ENCODE measurements at regions not wholly inside any gene's neighbourhood (a gene's known extent, or its start where the extent isn't known, plus 50 kb on each side); places are given as distances from the start of the nearest gene placed in this dataset.

DNA sequence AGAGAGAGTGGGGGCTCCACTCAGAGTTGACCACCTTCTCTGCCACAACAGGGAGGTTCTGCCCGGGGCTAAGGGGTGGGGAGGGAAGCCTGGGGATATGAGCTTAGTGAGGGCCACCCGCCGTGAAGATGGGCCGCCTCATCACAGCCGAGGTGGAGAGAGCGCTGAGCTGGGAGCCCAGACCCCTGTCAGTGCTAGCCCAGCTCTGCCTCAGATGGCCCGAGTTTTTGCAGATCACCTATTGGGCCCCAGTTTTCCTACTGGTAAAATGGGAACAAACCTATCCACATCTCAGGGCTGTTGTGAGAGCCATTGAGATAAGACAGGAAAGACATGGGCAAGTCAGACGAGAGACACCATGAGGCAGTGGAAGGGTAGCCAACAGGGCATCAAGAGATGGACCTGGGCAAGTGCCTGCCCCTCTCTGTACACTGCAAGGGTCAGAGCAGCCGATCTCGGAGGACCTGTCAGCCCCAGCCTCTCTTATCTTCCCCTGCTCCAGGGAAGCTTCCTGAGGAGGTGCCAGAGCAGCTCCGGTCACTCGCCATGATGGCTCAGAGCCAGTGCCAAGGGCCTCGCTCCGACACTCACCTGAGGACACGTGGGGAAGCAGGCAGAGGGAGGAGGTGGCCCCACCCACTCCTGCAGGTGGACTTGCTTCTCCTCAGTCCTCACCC lies 88.9 kb downstream of the MCFD2 start:
- H3K27me3 Mint-ChIP-seq, result peaks cover 42 to 77% of the 10 kb centered on the region in 2 donors
- DNase-seq, result no peak
- H3K9me3 Mint-ChIP-seq, result peaks cover 2 to 8% of the 10 kb centered on the region in 2 donors
- H3K36me3 Mint-ChIP-seq (ENCODE audit: insufficient read depth), result no peaks in the 10 kb centered on the region
- ATAC-seq (replicated peaks), result no peak
- H3K4me1 Mint-ChIP-seq (ENCODE audit: low read depth in 2 of 2), result no peaks in the 10 kb centered on the region
- H3K4me3 Mint-ChIP-seq, result no peak overlapping the region
- H3K27ac Mint-ChIP-seq, result no peak overlapping the region

DNA sequence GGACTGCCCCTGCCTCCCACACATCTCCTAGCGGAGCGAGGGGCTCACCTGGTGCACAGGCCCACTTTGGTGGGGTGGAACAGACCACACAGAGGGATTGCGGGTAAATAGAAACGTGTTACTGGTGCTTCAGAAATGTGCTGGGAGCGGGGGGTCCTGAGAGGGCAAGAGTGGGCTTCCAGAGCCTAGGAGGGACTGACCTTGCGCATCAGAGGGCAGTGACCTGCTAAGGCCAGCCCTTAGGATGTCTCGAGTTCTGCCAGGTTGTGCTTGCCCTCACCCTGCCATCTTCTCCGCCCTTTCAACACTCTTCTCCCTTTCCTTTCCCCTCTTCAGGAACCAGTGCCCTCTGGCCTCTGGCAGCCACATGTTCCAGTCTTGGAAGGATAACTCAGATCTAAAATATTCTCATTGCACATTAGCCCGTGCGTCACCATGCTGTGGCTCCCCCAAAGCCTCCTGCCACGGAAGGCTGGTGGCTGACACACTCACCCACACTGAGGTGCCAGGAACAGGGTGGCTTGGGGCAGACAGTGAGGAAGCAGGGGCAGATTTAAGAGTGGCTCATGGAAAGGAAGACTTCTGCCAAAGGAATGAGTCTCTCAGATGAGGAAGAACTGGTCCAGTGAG lies 89.6 kb downstream of the MCFD2 start:
- Mint-ChIP-seq H3K4me3 (no peak overlapping the region), H3K27ac (no peak overlapping the region), H3K36me3 (ENCODE audit: insufficient read depth) (no peaks in the 10 kb centered on the region), H3K27me3 (peaks cover 42 to 77% of the 10 kb centered on the region in 2 donors), H3K4me1 (ENCODE audit: low read depth in 2 of 2) (no peaks in the 10 kb centered on the region), H3K9me3 (peaks cover 2 to 8% of the 10 kb centered on the region in 2 donors)
- ATAC-seq (replicated peaks), result no peak
- no peak for DNase-seq

DNA sequence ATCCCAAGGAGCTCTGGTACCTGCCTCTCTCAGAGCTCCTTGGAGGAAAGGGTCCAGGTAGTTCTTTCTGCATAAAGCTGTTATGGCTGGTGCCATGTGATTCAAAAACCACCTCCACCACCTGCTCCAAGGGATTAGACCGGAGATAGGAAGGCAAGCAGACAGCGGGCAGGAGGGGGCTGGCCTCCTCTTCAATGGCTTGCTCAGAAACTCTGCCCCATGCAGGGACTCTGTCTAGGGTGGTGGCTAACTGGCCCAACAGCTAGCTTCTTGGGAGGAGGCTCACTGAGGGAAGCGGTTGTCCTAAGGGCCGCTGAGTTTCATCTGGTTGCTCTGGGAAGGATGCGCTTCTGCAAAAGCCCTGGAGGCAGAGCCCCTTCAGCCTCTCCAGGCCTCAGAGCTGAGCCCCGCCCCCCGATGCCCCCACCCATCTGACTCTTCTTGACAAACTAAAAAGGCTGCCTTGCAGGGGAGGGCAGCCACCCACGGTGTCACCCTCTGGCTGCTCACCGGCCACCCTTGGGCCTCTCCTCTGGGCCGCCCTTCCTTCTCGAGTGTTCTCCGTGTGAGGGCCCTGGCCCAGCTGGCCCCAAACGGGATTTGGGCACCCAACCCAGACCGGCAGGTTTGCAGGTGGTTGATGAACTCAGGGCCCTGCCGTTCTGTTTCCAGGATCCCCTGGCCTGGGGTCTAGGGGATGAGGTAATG lies 90.2 kb downstream of the MCFD2 start:
- H3K9me3 Mint-ChIP-seq, result peaks cover 2 to 8% of the 10 kb centered on the region in 2 donors
- DNase-seq, result no peak
- no peak overlapping the region for H3K27ac Mint-ChIP-seq
- no peaks in the 10 kb centered on the region for H3K36me3 Mint-ChIP-seq (ENCODE audit: insufficient read depth)
- no peaks in the 10 kb centered on the region for H3K4me1 Mint-ChIP-seq (ENCODE audit: low read depth in 2 of 2)
- no peak for ATAC-seq (replicated peaks)
- H3K27me3 Mint-ChIP-seq, result peaks cover 47 to 77% of the 10 kb centered on the region in 2 donors
- H3K4me3 Mint-ChIP-seq, result no peak overlapping the region

DNA sequence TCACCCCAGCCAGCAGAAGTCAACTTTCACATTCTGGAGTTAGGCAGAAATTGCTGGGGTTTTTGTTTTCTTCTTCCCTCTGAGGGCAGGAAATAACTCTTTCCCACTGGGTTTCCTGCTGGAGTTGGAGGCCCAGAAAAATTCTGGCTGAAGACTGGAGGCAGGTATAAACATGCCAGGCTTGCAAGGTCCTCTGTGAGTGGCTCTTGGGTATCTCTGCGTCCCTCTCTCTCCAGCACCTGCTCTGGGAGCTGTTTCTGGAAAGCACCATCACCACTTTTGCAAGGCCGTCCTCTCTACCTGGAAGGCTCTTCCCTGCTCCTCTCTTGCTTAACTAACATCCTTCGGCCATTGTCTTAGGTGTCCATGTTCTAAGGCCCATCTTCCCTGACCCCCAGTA lies 91.0 kb downstream of the MCFD2 start:
- H3K27me3 Mint-ChIP-seq, result peaks cover 40 to 70% of the 10 kb centered on the region in 2 donors
- ATAC-seq (replicated peaks), result no peak
- H3K36me3 Mint-ChIP-seq (ENCODE audit: insufficient read depth), result no peaks in the 10 kb centered on the region
- no peak for DNase-seq
- H3K4me1 Mint-ChIP-seq (ENCODE audit: low read depth in 2 of 2), result no peaks in the 10 kb centered on the region
- H3K9me3 Mint-ChIP-seq, result peaks cover 0 to under 1% of the 10 kb centered on the region in 2 donors
- H3K4me3 Mint-ChIP-seq, result no peak overlapping the region
- H3K27ac Mint-ChIP-seq, result no peak overlapping the region

DNA sequence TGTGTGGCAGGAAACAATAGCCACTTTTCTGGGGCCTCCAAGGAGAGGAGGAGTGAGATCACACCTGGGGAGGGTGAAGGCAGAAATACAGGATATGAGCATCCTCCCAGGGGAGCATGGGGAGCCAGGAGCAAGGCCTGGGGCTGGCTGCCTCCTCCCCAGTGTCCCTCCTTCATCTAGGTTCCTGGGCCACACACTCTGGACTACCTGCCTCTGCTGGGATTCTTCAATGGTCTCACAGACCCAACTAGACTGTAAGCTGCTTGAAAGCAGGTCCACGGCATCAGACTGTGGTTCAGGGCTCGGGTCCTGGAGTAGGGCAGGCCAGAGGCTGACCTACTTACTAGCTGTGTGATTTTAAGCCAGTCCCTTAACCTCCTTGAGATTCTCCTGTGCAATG lies 94.0 kb downstream of the MCFD2 start:
- H3K27ac Mint-ChIP-seq, result no peak overlapping the region

DNA sequence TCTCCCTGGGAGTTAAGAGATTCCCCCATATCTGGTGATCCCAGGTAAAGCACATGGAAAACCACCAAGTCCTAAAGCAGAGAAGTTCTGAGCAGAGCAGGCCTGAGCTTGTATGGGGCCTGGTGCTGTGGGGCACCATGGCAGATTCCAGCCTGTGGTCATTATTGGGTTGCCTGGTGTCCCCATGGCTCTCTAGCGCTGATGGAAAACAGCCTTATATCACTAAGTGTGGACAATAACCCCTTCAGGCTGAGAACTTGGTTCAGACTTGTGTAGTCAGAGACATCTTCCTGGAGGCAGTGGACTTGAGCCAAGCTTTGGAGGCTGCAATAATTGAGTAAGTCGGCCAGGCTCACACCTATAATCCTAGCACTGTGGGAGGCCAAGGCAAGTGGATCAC lies 96.8 kb downstream of the MCFD2 start:
- DNase-seq, result no peak
- Mint-ChIP-seq H3K36me3 (ENCODE audit: insufficient read depth) (no peaks in the 10 kb centered on the region), H3K27ac (no peak overlapping the region), H3K4me1 (ENCODE audit: low read depth in 2 of 2) (no peaks in the 10 kb centered on the region), H3K27me3 (peaks cover 38 to 78% of the 10 kb centered on the region in 2 donors), H3K9me3 (no peaks in the 10 kb centered on the region), H3K4me3 (no peak overlapping the region)
- no peak for ATAC-seq (replicated peaks)

More for the DNA sequence above, 94.0 kb downstream of the MCFD2 start:
- DNase-seq, result no peak
- peaks cover 20 to 59% of the 10 kb centered on the region in 2 donors for H3K27me3 Mint-ChIP-seq
- no peak for ATAC-seq (replicated peaks)
- no peaks in the 10 kb centered on the region for H3K9me3 Mint-ChIP-seq
- H3K4me1 Mint-ChIP-seq (ENCODE audit: low read depth in 2 of 2), result no peaks in the 10 kb centered on the region
- no peak overlapping the region for H3K4me3 Mint-ChIP-seq
- no peaks in the 10 kb centered on the region for H3K36me3 Mint-ChIP-seq (ENCODE audit: insufficient read depth)

DNA sequence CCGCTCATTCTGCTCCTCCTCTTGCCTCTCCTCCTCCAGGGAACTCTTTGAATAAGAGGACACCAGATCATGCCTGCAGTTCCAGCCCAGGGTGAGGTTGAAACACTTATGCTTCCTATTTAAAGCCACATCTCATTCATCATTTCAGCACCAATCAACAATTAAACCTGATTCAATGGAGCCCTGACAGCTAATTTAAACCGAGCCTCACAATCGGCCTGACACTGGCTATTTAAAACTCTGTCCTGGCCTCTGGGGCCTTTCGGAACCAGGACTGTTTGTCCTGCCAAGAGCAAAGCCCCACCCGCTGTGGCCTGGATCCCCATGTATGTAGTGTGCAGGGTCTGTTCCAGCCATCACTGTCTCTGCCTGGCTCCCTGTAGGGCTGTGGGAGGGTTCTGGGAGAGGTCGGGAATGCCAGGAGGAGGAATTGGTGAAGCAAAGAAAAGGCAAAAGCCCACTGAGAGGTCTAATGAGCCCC lies 97.4 kb downstream of the MCFD2 start:
- Mint-ChIP-seq H3K27ac (no peak overlapping the region), H3K27me3 (peaks cover 38 to 76% of the 10 kb centered on the region in 2 donors), H3K4me3 (no peak overlapping the region), H3K4me1 (ENCODE audit: low read depth in 2 of 2) (no peaks in the 10 kb centered on the region), H3K9me3 (no peaks in the 10 kb centered on the region), H3K36me3 (ENCODE audit: insufficient read depth) (no peaks in the 10 kb centered on the region)
- no peak for ATAC-seq (replicated peaks)
- DNase-seq, result no peak

DNA sequence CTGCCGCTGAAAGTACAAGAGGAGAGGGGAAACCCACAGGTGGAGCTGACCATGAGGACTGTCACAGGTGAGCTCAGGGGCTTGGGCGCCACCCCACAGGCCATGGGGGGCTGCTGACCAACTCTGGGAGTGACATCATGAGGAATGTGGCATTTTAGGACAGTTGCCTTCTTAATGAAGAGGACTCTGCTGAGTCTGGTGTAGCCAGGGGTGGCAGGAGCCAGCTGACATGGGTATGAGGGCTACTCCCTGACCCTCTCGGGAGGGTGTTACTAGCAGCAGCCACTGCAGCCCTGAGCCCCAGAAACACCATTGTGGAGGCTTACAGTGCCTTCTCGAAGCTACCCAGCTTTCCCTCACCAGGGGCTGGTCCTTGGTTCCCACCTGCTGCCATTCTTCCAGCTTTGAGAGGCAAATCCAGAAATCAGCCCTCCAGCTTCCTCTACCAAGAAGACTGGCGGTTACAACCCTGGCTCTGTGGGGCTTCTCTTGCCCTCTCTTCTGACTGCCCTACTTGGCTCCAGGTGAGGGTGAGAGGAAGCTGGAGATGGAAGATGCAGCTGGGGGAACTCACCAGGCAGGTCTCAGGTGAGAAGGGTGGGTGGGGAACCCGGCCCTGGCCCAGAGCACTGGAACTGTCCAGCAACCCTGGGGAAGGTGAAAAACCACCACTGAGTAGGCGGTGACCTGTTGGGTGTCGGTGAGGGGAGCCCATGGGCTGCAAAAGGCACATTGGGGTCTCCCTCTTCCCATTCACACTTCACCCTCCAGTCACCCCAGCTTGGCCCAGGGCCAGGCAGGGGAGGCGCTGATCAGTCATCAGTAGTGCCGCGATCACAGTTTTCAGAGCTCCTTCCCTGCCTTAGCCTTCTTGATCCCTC lies 98.5 kb downstream of the MCFD2 start:
- peaks cover 42 to 76% of the 10 kb centered on the region in 2 donors for H3K27me3 Mint-ChIP-seq
- H3K4me3 Mint-ChIP-seq, result no peak overlapping the region
- H3K4me1 Mint-ChIP-seq (ENCODE audit: low read depth in 2 of 2), result peaks cover 0 to 1% of the 10 kb centered on the region in 2 donors
- H3K27ac Mint-ChIP-seq, result no peak overlapping the region
- ATAC-seq (replicated peaks) (no peak), DNase-seq (no peak)
- no peaks in the 10 kb centered on the region for H3K9me3 Mint-ChIP-seq
- H3K36me3 Mint-ChIP-seq (ENCODE audit: insufficient read depth), result peaks cover 3% of the 10 kb centered on the region

DNA sequence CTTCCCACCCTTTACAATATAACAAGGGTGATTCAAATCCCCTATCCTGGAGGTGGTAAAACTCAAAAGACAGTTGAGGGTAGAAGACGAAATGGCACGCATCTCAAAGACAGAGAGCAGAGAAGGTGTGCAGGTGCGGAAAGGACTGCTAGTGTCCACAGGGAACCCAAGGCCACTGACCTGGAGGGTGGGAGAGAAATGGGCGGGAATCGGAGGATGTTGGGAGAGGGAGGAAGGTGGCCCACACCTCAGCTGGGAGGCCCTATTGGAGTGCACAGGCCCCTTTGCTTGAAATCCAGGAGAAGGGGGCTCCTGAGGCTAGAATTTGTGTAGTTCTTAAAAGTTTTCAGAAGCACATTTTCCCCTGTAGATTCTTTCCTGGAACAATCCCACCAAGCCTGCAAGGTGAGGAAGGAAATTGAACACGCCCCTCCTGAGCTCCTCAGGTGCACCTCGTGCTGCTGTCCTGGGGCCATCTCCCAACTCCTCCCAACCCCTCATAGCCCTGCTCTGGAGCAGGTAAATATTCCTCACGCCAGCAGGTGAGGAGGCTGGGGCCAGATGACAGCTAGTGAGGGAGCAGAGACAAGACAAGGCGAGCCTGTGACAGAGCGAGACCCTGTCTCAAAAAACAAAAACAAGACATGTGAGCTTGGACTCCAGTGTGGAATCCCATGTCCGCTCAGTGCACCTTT lies 99.3 kb downstream of the MCFD2 start:
- peaks cover 43 to 76% of the 10 kb centered on the region in 2 donors for H3K27me3 Mint-ChIP-seq
- no peak overlapping the region for H3K27ac Mint-ChIP-seq
- H3K9me3 Mint-ChIP-seq, result no peaks in the 10 kb centered on the region
- H3K36me3 Mint-ChIP-seq (ENCODE audit: insufficient read depth), result peaks cover 3% of the 10 kb centered on the region
- DNase-seq, result no peak
- no peak for ATAC-seq (replicated peaks)
- peaks cover 0 to 1% of the 10 kb centered on the region in 2 donors for H3K4me1 Mint-ChIP-seq (ENCODE audit: low read depth in 2 of 2)
- H3K4me3 Mint-ChIP-seq, result no peak overlapping the region

DNA sequence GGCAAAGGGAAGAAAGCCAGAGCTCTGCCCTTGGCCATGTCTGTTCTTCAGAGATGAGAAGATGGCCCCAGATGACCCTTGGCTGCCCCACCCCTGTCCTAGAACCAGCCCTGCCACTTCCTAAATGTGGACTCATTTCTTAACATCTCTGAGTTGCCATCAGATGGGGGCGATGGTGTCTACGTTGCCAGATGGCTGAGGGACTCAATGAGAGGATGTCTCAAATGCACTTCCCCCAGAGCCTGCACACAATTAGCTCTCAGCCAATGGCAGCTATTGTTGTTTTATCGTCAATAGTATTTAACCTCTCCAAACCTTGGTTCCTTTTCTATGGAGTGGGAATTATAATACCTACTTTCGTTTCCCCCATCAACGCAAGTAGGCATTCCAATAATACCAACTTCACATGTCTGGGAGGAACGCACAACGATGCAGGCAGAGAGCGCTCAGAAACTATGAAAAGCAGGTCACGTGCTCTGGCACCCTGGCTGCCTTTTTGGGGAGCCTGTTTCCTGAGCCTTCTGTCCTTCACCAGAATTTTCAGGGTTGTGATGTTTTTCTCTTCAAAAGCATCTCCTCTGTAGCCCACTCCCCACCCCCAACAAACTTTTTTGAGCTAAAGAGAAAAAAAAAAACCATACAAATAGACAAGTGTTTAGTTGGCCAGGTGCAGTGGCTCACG lies 100.3 kb downstream of the MCFD2 start:
- no peak for DNase-seq
- peaks cover 0 to 1% of the 10 kb centered on the region in 2 donors for H3K4me1 Mint-ChIP-seq (ENCODE audit: low read depth in 2 of 2)

DNA sequence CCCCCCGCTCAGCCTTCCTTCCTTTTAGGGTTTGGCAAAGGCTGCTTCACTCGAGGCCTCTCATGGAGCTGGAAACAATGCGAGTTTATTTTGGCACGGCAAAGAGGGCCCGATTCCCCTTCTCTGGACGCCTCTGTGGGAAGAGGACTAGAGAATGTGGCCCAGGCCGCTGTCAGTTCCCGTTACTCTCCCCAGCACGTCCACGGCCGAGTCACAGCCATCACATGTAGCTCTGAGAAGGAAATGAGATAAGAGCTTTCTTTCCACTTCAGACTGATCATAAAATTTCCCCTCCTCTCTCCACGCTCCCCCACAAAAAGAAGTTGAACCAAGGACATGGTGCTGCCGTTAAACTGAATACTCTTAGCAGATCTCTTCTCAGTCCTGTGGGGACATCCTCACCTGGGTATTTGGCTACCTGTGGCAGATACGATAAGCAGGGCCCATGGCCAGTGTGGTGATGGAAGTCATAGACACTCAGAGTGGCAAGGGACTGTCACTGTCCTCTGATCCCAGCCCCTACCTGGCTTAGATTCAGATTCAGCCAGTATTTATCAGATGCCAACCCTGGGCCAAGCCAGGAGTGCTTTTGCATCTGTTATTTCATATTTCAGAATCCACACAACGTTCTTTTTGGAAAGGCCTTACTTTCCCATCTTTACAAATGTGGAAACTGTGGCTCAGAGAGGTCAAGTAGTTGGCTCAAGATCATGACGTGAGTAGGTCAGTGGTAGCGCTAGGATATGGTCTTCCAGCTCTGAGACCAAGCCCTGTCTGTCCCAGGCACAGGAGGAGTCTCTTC lies 101.2 kb downstream of the MCFD2 start:
- DNase-seq (no peak), ATAC-seq (replicated peaks) (no peak)
- Mint-ChIP-seq H3K27me3 (peaks cover 35 to 73% of the 10 kb centered on the region in 2 donors), H3K27ac (no peak overlapping the region), H3K4me3 (no peak overlapping the region), H3K9me3 (no peaks in the 10 kb centered on the region), H3K36me3 (ENCODE audit: insufficient read depth) (peaks cover 3% of the 10 kb centered on the region), H3K4me1 (ENCODE audit: low read depth in 2 of 2) (peaks cover 0 to 1% of the 10 kb centered on the region in 2 donors)

More for the DNA sequence above, 100.3 kb downstream of the MCFD2 start:
- Mint-ChIP-seq H3K9me3 (no peaks in the 10 kb centered on the region), H3K4me3 (no peak overlapping the region), H3K36me3 (ENCODE audit: insufficient read depth) (peaks cover 3% of the 10 kb centered on the region), H3K27ac (no peak overlapping the region), H3K27me3 (peaks cover 35 to 73% of the 10 kb centered on the region in 2 donors)
- ATAC-seq (replicated peaks), result no peak
